RCC 7860 (cell line): ENCODE measurements at regions not wholly inside any gene's neighbourhood (a gene's known extent, or its start where the extent isn't known, plus 50 kb on each side); places are given as distances from the start of the nearest gene placed in this dataset.

Source experiments
- DNase-seq: peaks from one replicate; pipeline ENCODE4 v3.0.0-alpha.2; 2015; ENCODE audit warnings: low spot score
- FAIRE-seq: peaks from 2 replicates; lab custom pipeline; 2012; peaks lifted over from hg19 to GRCh38; lab: Jason Lieb, UNC

DNA sequence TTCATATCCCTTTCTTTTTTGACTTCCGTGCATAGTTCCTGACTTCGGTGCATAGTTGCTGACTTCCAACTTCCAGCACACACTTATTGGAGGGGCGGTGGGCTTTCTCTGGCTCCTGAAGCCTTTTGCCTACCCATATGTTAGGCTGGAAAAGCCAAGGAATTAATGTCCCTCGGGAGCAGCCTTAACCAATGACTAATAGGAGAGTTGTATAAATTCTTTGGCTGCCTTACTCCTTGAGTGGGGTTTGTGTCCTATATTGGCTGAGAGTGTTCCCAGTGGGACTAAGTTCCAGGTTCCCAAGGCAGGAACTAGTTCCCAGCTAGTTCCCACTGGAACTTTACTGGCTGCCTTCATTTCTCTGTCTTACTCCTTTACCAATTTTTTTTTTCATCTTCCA is 105.7 kb downstream of the ZNF326 start:
- DNase-seq (no peak), FAIRE-seq (no peak)

DNA sequence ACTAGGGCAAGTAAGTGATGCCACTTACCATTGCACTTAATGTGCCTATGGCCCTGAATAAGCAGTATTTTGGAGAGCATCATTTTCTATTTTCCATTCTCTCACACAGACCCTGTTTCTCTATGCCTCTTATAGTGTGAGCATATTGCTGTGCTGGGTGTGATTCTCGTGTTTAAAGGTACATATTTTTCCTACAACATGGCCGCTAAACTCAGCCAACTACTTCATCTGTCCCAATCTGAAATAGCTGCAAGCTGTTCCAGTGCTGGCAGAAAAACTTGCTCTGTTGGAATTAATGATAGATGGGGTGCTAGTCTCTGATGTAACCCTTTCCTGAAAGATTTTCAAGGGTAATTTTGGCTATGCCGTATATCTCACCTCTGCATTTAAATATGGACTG is 97.5 kb downstream of the ZNF326 start:
- DNase-seq = no peak
- FAIRE-seq = no peak
